ENCODE measurements at regions not wholly inside any gene's neighbourhood (a gene's known extent, or its start where the extent isn't known, plus 50 kb on each side); places are given as distances from the start of the nearest gene placed in this dataset.
"Not testable (repeated sequence)": the region's sequence is repeated elsewhere in the genome, so short reads cannot be mapped to it uniquely, and the experiment has no call there.

DNA sequence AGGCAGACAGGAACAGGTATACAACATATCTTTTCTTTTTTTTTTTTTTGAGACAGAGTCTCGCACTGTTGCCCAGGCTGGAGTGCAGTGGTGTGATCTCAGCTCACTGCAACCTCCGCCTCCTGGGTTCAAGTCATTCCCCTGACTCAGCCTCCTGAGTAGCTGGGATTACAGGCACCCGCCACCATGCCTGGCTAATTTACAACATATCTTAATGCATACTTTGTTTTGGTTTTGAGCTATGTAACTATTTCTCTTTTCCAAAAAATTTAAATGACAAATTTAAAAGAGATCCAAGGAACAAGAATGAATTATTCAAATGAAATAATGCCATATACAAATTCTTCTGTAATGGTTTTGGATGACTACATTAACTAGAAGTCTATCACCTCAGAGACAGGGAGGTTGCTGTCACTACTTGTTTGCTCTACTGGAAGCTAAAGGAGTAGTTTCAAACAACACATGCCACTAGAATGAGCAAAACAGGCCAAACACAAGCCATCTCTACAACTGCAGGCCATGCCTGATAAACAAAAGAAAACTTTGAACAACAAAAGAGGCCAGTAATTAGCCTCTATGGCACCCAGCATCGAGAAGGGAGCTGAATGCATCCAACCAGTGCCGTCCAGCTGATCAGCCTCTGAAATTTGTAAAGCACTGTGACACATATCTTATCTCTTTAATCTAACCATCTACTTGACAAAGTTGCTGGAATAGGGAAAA, 133.6 kb upstream of the VOPP1 start:
- FAIRE-seq, result peak; percentile 61
- DNase-seq (ENCODE audit: low spot score), result not testable (repeated sequence)

DNA sequence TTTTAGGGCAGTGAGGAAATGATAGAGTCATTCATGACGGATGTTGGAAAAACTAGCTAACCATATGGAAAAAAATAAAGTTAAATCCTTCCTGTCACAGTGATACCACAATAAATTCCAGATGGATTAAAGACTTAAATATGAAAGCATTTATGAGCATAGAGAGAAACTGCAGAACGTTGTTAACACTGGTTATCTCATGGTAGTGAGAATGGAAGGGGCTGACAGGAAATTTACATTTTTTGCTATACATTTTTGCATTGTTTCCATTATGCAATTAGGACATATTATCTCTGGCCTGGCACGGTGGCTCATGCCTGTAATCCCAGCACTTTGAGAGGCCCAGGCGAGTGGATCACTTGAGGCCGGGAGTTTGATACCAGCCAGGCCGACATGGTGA, 130.5 kb upstream of the VOPP1 start:
- not testable (repeated sequence) for FAIRE-seq

DNA sequence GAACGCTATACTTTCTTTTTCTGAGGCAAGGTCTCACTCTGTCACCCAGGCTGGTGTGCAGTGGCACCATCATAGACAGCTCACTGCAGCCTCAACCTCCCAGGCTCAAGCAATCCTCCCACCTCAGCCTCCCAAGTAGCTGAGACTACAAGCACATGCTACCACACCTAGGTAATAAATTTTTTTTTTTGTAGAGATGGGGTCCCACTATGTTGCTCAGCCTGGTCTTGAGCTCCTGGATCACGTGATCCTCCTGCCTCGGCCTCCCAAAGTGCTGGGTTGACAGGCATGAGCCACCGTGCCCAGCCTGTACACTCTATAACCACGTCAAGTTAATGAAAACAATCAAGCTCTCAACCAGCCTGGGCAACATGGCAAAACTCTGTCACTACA, 127.1 kb upstream of the VOPP1 start:
- peak; percentile 32 for FAIRE-seq
- not testable (repeated sequence) for DNase-seq (ENCODE audit: low spot score)

More for the DNA sequence above, 130.5 kb upstream of the VOPP1 start:
- DNase-seq (ENCODE audit: low spot score), result not testable (repeated sequence)

DNA sequence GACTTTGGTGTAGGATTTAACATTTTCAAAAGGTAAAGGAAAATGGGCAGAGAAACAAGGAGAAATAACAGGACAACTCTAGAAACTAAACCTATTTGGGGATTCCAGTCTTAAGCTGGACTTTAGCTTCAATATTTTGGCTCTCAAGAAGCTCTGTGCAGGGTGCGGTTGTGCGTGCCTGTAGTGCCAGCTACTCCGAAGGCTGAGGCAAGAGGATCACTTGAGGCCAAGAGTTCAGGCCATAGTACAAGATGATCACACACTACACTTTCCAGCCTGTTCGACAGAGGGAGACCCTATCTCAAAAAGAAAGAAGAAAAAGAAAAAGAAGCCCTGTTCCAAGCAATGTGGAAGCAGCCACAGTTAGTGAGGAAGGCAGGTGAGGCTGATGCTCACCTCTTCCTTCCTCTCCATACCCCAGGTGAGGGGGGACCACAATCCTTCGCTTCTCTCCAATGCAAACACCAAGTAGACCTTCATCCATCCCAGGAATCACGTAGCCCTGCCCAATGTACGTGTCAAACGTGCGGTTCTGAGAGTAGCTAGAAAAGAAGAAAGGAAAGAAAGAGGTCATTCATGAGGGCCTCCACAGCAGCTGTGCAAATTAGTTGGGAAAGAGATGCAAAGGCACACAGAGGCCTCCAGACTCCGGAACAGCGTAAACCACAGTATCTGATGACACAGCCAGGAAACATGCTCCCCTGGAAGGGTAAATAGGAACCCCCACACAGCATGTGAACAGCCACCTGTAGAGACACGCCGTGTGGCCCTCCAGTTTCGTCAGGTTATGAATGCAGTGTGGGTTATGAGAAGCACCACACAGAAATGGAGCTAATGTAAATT, 126.5 kb upstream of the VOPP1 start:
- FAIRE-seq (peak; percentile 93), DNase-seq (ENCODE audit: low spot score) (peak; percentile 70)

DNA sequence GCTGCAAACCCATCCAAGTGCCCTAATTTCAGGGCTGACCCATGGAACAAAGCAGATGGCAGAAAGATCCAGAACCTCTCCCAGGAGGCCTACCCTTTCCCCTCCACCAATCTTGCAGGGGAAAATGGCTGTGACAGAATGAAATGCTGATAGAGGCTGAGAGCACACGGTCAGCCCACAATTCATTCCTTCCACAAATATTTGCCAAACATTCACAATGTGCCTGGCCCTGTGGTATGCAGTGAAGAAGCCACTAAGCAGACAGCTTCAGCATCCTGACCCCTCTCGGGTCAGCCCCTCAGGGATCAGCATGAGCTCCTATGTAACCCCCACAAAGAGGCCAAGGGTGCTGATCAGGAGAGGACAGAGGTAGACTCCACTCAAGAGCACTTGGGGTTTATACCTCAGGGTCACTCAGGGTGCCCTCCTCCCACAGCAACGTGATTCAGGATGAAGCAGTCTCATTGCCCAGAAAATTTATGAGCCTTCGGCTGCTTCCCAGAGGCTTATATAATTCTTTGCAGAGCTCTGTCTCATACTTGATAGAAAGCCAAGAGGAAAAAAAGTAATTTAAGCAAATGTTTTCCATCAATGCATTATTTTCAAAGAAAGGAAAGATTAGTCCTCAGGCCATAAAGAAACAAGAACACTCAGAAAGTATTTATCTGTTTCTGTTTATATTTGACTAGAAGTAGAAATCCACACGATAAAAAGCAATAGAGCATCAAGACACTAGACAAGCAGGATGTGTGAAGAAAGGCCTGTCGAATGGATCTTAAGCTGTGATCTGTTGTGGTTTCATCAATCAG, 123.8 kb upstream of the VOPP1 start:
- FAIRE-seq, result not testable (repeated sequence)

DNA sequence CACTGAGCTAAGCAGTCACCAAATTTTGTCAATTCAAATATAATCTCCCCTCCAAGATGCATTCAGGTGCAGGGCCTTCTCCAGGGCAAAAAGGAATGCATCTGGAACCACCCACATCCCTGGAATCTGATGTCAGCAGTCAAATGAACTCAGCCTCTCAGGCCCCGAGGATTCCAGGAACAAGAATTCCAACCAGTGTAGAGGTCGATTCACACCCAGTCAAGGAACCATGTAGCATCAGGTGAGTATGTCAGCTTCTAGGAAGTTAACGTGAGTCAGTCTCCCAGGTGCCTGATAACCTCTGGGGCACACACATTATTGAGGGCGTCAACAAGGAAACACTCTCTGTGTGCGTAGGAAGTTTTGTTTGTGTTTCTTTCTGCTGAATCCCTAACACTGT, 122.2 kb upstream of the VOPP1 start:
- FAIRE-seq (peak; percentile 90), DNase-seq (ENCODE audit: low spot score) (peak; percentile 29)

More for the DNA sequence above, 123.8 kb upstream of the VOPP1 start:
- DNase-seq (ENCODE audit: low spot score), result peak; percentile 11

DNA sequence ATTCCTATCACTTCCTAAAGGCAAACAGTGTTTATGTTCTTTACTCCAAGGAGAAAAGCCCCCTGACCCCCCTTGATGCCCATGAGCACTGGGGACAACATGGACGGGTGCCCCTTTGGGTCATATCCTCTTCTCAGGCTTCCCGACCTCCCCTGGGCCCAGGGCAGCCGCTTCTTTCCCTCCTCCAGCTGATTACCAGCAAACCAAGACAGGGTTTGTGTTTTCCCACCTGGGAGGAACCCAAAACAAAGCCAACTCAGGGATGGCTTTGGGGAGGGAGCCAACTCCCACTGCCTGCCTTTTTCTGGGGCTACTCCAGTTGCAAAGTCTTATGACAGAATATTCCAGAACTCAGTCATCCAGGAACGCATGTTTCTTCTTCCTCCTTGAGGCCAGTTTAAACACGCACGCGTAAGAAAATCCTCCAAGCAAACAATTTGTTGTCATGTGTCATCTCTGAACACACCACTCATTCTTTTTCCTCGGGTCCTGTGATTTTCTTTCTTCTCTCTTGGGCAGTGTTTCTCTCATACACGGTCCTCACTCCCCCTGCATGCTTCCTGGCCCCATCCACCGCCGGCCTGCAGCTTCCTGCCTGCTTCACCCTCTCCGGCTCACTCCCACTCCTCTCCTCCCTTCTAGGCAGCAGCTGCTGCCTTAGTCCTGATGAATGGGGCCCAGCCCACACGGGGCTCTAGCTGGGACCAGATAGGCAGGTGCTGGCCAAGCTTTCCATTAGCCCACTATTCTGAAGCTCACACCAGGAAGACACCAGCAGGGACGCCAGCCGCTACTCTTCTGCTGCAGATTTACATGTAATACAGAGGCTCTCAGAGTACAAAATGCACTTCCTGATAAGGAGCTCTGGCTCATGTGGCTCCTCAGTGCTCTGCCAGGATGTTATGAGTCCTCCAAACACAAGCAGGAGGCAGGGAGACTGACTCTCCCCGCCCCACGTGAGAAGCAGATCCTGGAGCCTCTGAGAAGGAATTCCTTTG, 116.7 kb upstream of the VOPP1 start:
- DNase-seq (ENCODE audit: low spot score), result peak; percentile 12
- FAIRE-seq, result not testable (repeated sequence)

DNA sequence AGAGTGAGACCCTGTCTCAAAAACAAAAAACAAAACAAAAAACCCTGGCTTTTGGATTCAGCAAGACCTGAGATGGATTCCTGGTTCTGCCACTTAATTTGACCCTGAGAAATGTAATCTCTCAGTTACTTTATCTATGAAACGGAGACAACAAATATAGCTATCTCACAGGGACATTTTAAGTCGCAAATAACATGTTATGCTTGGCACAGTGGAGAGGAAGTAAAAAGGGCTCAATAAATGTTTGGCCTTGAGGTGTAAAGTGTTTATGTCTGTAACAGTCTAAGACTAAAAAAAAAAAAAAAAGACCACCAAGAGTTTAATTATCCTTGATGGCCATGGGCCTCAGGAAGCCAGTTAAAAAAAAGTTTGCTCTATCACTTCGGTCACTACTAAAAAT, 116.0 kb upstream of the VOPP1 start:
- not testable (repeated sequence) for FAIRE-seq; DNase-seq (ENCODE audit: low spot score)

DNA sequence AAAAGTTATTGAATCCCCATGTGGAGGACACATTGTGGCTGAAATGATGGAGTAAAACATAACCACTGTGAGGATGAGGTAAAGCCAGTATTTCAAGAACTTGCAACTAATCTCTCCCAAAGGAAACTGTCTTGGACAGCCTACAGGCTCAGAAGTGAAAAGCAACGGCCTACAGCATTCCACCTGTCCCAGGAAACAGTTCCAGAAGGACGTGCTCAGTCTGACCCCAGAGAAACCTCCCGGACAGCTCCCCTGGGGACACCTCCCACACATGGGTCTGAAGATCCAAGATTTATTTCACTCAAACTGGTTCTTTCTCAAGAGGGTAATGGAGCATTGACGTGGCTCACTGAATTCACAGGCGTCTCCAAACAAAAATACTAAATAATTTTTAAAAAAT, 115.0 kb upstream of the VOPP1 start:
- FAIRE-seq, result not testable (repeated sequence)

DNA sequence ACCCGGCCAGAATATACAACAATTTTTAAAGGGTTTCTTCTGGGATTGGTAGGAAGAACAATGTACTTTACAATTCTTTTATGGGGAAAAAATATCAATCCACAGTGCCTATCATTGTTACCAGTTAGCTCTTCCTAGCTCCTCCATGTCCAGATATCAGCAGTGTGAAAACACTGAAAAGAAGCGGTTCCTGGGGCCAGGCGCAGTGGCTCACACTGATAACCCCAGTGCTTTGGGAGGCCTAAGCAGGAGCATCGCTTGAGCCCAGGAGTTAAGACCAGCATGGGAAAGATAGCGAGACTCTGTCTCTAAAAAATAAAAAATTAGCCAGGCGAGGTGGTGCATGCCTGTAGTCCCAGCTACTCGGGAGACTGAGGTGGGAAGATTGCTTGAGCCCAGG, 114.5 kb upstream of the VOPP1 start:
- DNase-seq (ENCODE audit: low spot score); FAIRE-seq: not testable (repeated sequence)

More for the DNA sequence above, 115.0 kb upstream of the VOPP1 start:
- not testable (repeated sequence) for DNase-seq (ENCODE audit: low spot score)

DNA sequence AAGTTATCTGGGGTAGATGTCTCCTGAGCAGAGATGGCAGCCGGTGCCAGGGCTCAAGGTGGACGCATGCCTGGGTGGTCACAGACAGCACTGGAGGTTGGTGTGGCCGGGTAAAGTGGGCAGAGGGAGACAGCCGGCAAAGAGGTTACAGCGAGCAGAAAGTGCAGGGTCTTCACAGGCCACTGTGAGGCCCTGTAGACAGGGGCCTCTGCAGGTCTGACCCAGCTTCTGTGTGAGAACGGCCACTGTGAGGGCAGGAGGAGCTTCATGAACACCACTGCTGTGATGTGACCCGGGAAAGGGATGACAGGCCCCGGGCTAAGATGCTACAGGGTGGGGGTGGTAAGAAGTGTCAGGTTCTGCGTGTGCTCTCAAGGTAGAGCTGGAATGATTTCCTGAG, 111.2 kb upstream of the VOPP1 start:
- FAIRE-seq; DNase-seq (ENCODE audit: low spot score): not testable (repeated sequence)

DNA sequence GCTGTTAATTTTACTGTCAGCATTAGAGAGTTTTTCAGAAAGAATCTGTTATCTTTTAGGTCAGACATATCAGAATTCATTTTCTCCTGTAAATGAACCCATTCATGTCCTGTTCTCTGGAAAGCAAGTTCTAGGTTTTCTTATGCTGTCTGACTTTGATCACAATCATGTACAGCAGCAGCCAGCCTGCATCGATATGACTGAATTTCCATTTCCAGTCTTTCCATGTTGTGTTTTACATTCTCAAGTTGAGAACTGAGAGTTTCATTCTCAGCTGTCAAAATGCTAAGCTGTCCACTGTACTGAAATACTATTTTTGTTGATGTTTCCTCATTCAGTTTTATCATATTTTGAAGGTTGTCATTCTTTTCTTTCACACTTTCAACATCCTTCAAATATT, 103.3 kb upstream of the VOPP1 start:
- not testable (repeated sequence) for DNase-seq (ENCODE audit: low spot score); FAIRE-seq

DNA sequence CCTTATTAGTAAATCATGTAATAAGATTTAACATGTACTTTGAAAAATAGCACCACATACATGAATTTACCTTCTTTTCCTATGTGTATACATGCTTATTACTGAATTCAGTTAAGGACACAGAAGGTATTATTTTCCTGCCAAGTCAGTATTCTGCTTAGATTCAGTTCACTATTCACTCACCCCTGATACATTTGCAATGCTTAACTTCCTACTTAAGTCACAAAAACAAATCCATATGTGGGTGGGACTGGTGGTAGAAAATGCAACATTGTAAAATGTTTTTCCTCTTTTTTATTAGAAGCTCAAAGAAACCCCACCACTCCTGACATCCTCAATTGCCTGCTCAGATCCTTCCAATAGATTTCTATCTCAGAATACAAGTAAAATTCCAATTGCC, 101.2 kb upstream of the VOPP1 start:
- DNase-seq (ENCODE audit: low spot score); FAIRE-seq: not testable (repeated sequence)

DNA sequence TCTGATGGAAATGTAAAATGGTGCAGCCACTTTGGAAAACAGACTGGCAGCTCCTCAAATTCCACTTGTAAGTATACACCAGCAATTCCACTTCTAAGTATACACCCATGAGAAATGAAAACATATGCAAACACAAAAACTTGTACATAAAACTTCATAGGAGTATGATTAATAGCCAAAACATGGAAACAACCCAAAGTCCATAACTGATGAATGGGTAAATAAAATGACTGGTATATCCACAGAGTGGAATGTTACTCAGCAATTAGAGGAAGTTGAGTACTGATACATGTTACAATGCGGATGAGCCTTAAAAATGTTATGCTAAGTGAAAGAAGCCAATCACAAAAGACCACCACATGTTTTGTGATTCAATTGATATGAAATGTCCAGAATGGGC, 99.8 kb upstream of the VOPP1 start:
- not testable (repeated sequence) for FAIRE-seq; DNase-seq (ENCODE audit: low spot score)

DNA sequence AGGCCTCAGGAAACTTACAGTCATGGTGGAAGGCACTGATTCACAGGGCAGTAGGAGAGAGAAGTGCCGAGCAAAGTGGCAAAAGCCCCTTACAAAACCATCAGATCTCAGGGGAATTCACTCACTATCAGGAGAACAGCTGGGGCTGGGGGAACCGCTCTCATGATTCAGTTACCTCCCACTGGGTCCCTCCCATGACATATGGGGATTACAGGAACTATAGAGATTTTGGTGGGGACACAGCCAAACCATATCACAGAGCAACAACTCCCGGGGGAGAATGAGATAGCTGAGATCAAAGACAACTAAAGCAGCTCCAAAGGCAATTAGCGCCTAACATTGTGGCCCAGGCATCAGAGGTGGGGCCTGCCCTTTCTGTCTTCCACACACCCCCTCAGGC, 85.4 kb upstream of the VOPP1 start:
- FAIRE-seq, result no peak
- no peak for DNase-seq (ENCODE audit: low spot score)

DNA sequence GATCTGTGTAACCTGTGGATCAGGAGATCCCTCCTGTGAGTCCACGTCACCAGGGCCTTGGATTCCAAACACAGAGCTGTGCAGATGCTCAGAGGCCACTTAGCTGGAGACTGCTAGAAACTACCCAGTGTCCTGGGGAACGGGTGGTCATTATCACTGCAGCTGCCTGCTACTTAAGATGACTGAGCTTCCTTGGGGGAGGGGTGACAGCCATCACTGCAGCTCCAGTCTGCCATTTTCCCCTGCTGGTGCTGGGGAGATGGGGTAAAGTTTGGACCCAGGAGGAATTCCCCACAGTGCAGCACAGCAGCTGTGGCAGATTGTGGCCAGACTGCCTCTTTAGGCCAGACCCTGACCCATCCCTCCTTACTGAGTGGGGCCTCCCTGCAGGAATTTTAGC, 78.8 kb upstream of the VOPP1 start:
- DNase-seq (ENCODE audit: low spot score) (no peak), FAIRE-seq (no peak)

DNA sequence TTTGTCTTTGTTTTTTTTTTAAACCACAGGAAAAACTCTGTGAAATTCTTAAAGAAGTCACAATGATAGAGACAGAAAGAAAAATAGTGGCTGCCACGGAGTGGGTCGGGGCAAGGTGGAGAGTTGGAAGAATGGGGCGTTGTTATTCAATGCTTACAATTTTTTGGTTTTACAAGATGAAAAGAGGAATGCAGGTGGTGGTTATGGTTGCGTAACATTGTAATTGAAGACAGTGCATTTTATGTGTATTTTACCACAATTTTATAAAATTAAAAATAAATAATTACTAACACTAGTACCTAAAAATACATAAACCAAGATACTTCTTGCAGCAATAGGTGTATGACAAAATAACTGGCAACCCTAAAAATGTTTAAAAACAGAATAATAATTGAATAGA, 76.9 kb upstream of the VOPP1 start:
- no peak for FAIRE-seq
- no peak for DNase-seq (ENCODE audit: low spot score)

DNA sequence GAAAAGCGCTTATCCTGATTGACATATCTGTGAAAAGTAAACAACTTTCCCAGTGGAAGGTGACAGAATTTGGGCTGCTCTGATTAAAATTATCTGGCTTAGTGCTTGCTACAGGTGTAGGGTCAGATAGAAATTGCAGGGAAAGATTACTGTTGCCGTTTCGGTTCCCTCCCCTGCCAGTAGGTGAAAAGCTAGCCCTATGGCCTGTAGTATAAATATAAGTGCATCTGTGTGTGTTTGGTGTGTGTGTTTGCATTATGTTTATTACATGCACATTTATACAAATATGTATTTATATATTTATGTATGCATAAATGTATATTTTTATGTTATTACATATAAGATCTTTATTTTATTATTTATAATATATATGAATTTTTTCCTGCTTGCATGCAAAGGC, 72.3 kb upstream of the VOPP1 start:
- DNase-seq (ENCODE audit: low spot score) (no peak), FAIRE-seq (no peak)

DNA sequence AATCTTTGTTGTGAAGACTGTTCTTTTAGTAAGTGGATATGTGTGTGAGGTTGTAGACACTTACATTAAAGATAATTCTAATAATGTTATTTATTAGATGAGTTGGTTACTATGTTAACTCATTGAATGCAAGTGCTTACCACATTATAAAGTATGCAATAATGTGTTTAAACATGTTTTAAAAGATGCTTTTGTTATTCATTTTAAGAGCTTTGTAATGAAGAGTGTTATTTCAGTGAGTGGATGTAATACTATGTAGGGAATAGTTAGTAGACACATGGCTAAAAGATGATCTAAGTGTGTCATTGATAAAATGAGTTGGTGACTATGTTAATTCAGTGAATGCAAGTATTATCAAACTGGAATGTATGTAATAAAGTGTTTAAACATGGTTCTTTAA, 70.0 kb upstream of the VOPP1 start:
- DNase-seq (ENCODE audit: low spot score), result no peak
- no peak for FAIRE-seq

DNA sequence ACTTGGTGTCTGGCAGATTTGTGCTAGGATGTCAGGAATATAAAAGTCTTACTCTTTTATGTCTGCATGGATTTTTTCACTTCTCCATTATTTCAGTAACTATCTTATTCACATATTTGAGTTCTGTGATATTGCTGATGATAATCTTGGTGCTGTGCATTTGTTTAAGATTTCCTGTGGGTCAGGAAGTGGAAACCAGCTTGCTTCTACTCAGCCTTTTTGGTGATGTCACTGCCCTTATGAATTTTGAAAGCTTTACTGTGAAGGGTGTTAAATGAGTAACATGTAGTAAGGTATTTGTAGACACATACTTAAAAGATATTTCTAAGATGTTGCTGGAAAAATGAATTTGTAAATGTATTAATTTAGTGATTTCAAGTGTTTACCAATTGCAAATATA, 69.5 kb upstream of the VOPP1 start:
- FAIRE-seq, result no peak

More for the DNA sequence above, 69.5 kb upstream of the VOPP1 start:
- no peak for DNase-seq (ENCODE audit: low spot score)

Measured in urothelium cell line (cell line).